EL (cell line): ENCODE measurements at regions not wholly inside any gene's neighbourhood (a gene's known extent, or its start where the extent isn't known, plus 50 kb on each side); places are given as distances from the start of the nearest gene placed in this dataset.

Experiments used
- DNase-seq: peaks from one replicate; pipeline ENCODE4 v3.0.0-alpha.2; 2016

DNA sequence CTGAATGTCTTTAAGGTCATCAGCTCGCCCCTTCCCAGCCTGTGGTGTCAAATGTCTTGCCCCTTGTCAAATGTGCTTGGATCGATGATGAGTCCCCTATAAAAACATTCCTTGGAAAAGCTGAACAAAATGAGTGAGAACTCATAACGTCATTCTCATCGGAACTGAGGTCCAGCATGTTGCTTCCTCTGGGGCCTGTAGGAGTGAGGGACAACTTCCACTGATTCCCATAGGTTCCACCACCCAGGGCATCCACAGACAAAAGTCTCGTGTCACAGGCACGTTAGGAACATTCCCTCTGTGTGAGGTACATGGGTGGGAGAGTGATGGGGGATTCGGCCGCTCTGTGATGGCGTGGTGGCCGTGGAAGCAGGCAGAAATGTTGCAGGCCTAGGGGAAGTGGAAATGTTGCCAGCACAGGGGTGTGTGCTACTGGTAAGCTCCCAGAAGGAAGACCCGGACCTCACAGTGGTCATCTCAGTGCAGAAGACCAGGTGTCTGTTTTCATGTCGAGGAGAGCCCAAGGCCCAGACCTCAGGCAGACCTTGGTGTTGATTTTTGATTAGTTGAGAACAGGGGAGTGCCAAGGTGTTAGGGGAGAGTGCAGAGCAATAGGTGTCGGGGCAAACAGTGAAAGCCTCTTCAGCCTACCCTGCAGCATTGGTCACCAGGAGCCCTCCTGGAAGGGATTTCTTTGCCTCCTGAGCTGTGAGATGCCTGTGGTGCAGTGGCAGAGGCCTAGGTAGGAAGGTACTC, 96.8 kb downstream of the SNRPN start:
- no peak for DNase-seq

DNA sequence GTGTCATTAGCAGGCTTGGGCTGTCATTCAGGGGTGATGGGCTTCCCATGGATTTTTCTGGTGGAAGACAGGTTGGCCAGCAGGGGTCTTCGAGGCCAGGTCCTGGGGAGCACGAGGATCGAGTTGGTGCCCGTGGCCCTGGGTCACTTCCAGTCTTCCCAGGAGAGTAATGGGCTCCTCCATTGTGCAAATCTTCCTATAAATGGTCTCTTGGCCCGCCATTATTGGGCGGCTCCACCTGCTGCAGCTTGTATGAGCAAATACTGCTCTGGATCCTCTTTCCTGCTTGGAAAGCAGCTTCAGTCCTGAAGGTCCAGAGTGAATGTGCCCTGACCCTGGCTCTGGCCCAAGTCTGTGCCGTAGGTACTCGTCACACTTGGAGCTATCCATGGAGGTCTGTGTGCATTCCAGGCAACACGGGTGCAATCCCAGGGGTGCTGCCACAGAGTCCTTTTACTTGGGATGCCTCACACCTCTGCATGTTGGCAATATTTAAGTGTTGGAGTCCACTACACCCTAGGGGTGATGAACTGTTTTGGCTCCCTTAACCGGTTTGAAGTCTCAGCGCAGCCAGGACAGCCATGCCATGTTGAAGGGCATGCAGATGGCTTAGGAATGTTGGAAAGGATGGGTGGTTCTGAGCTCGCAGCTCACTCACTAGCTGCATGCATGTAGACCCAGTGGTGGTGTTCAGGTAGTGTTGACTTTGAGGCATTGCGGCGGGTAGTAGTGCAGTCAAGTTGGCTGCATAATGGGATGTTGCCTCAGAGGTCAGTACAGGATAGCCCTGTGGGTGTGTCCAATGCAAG, 97.6 kb downstream of the SNRPN start:
- no peak for DNase-seq

DNA sequence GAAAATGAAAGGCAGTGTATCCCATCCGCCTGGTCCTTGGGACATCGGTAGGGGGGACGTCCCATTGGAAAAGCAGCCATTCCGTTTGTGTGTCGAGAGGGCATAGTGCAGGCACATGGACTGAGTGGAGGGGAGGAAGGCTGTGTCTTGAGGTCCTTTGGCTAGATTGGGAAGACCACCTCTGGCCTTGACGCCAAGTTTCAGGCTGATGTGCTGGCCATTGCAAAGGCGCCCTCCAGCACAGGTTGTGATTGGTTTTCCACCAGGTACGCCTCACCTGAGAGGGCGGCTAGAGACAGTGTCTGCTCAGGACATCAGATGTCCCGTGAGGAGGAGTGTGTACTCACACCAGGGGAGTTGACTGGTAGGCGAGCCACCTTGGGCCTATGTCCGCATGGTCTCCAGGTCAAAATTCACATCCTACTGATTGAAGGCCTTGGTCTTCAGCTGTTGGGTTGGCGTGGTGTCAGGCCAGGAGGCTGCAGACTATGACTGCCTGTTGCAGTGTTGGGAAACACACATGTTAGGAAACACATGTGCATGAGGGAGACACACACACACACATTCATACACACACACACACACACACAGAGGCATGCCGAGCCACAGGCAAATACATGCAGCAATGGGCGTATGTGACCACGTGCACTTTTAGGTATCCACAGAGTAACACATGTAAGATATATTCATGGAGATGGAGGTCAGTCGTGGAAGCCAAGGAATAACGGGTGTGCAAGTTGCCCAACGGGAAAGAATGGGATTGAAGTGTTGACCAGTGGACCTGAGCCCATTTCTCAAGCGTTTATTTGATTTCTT, 98.4 kb downstream of the SNRPN start:
- no peak for DNase-seq

DNA sequence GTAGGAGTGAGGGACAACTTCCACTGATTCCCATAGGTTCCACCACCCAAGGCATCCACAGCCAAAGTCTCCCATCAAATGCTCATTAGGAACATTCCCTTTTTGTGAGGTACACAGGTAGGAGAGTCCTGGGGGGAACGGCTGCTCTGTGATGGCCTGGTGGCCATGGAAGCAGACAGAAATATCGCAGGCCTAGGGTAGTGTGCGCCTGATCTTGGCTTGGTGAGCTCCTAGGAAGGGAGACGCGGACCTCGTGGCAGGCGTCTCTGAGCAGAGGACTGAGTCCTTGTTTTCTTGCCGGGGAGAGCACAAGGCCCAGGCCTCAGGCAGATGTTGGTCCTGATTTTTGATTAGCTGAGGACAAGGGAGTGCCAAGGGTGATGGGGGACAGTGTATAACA, 99.5 kb downstream of the SNRPN start:
- DNase-seq, result no peak

DNA sequence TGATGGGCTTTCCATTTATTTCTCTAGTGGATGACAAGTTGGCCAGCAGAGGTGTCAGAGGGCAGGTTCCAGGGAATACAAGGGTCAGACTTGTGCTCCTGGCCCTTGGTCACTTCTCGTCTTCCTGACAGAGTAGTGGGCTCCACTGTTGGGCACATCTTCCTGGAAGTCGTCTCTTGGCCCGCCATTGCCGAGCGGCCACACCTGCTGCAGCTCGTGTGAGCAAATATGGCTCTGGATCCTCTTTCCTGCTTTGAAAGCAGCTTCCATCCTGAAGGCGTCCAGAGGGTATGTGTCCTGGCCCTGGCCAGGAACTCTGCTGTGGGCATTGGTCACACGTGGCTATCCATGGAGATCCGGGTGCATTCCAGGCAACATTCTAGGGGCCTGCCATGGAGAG, 100.2 kb downstream of the SNRPN start:
- no peak for DNase-seq

DNA sequence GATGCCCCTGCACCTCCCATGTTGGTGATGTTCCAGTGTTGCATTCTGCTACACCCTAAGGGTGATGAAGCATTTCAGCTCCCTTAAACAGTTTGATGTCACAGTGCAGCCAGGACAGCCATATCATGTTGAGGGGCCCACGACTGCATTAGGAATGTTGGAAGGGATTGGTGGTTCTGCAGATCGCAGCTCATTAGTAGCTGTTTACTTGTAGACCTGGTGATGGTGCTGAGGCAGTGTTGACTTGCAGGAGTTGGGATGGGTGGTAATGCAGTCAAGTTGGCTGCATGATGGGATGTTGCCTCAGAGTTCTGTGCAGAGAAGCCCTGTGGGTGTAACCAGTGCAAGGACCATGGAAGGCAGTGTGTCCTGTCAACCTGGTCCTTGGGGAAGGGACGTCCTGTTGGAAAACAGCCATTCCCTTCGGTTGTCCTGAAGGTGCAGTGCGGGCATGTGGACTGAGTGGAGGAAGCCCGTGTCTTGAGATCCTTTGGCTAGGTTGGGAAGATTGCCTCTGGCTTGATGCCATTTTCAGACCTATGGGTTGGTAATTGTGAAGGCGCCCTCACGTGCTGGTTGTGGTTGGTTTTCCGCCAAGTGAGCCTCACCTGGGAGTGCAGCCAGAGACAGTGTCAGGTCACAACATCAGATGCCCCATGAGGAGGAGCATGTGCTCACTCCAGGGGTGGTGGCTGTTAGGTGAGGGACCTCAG, 100.7 kb downstream of the SNRPN start:
- no peak for DNase-seq

DNA sequence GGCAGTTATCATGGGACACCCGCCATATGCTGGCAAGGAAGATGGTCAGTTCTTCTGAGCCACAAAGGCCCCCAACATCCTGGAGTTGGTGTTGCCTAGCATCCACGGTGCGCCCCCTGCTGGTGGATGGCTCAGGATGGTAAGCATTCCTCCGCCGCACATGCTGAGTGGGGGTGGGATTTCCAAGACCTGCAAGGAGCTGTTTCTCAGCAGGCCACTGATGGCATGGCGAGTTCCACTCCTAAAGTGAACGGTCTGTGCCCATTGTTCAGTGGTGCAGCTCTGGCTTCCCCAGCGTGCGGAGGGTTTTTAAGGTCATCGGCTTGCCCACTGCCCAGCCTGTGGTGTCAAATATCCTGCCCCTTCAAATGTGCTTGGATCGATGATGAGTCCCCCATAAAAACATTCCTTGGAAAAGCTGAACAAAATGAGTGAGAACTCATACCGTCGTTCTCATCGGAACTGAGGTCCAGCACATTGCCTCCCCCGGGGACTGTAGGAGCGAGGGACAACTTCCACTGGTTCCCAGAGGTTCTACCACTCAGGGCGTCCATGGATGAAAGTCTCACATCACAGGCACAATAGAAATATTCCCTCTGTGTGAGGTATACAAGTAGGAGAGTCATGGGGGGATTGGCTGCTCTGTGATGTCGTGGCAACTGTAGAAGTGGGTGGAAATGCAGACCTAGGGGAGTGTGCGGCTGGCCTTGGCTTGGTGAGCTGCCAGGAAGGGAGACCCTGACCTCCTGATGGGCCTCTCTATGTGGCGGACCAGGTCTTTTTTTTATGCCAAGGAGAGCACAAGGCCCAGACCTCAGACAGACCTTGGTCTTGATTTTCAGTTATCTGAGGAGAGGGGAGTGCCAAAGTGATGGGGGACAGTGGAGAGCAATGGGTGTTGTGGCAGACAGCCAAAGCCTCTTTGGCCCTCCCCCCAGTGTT, 102.0 kb downstream of the SNRPN start:
- DNase-seq, result no peak

DNA sequence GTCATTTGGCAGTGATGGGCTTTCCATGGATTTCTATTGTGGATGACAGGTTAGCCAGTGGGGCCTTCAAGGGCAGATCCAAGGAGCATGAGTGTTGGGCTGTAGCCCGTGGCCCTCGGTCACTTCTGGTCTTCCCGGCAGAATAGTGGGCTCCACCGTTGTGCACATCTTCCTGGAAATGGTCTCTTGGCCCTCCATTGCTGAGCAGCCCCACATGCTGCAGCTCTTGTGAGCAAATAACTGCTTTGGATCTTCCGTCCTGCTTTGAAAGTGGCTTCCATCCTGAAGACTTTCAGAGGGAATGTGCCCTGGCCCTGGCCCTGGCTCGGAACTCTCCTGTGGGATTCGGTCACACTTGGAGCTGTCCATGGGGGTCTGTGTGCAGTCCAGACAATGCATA, 102.8 kb downstream of the SNRPN start:
- no peak for DNase-seq

DNA sequence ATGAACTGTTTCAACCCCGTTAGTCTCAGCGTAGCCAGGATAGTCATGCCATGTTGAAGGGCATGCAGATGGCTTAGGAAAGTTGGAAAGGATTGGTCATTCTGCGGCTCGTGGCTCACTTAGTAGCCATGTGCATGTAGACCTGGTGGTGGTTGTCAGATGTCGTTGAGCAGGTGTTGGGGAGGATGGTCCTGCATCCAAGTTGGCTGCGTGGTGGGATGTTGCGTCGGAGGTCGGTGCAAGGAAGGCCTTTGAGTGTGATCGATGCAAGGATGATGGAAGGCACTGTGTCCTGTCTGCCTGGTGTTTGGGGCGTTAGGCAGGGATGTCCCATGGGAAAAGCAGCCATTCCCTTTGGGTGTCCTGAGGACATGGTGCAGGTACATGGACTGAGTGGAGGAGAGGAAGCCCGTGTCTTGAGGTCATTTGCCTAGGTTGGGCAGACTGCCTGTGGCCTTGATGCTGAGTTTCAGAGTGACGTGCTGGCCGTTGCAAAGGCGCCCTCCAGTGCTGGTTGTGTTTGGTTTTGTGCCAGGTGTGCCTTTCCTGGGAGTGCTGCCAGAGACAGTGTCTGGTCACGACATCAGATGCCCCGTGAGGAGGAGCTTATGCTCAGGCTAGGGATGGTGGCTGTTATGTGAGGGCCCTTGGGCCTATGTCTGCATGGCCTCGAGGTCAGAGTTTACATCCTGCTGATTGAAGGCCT, 103.4 kb downstream of the SNRPN start:
- DNase-seq, result no peak

DNA sequence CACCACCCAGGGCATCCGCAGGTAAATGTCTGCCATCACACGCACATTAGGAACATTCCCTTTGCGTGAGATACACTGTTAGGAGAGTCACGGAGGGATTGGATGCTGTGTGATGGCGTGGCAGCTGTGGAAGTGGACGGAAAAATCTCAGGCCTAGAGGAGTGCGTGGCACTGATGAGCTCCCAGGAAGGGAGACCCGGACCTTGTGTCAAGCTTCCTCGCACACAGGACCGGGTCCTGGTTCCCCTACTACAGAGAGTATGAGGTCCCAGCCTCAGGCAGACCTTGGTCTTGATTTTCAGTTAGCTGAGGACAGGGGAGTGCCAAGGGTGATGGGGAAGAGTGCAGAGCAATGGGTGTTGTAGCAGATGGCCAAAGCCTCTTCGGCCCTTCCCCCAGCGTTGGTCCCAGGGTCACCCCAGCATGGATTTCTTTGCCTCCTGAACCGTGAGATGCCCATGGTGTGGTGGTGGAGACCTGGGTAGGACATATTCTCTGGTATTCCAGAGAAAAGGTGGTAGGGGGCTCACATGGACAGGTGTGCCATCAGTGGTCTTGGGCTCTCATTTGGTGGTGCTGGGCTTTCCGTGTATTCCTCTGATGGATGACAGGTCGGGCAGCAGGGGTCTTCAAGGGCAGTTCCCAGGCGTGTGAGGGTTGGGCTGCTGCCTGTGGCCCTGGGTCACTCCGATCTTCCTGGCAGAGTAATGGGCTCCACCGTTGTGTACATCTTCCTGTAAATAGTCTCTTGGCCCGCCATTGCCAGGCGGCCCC, 105.1 kb downstream of the SNRPN start:
- DNase-seq, result no peak

DNA sequence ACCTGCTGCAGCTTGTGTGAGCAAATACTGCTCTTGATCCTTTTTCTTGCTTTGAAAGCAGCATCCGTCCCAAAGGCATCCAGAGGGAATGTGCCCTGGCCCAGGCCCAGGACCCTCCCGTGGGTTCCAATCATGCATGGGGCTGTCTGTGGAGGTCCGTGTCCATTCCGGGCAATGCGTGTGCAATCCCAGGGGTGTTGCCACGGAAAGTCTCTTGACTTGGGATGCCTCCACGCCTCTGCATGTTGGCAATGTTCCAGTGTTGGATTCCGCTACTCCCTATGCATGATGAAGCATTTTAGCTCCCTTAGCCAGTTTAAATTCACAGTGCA, 105.7 kb downstream of the SNRPN start:
- DNase-seq, result no peak

DNA sequence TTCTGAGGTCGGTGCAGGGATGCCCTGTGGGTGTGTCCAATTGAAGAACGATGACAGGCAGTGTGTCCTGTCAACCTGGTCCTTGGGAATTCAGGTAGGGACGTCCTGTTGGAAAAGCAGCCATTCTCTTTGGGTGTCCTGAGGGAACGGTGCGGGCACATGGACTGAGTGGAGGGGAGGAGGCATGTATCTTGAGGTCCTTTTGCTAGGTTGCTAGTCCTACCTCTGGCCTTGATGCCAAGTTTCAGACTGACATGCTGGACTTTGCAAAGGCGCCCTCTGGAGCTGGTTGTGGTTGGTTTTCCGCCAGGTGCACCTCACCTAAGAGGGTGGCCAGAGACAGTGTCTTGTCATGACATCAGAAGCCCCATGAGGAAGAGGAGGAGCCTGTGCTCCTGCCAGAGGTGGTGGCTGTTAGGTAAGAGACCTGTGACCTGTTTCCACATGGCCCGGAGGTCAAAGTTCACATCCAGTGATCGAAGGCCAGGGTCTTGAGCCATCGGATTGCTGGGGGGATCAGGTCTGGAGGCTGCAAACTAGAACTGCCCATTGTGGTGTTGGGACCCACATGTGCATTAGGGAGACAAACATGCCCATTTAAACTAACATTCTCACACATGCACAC, 106.3 kb downstream of the SNRPN start:
- DNase-seq, result no peak

DNA sequence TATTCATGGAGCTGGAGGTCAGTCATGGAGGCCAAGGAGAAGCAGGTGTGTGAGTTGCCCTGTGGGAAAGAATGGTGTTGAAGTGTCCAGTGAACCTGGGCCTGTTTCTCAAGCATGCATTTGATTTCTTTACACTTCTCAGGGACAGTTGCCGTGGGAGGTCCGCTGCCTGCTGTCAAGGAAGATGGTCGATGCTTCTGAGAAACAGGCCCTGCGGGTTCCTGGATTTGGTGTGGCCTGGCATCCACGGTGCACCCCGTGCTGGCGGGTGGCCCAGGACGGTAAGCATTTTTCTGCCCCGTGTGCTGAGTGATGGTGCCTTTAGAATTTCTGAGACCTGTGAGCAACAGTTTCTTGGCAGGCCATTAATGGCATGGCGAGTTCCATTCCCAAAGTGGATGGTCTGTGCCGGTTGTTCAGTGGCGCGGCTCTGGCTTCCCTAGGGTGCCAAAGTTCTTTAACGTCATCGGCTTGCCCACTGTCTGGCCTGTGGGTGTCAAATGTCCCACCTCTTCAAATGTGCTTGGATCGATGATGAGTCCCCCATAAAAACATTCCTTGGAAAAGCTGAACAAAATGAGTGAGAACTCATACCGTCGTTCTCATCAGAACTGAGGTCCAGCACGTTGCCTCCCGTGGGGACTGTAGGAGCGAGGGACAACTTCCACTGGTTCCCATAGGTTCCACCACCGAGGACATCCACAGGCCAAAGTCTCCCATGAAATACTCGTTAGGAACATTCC, 107.2 kb downstream of the SNRPN start:
- DNase-seq, result no peak

DNA sequence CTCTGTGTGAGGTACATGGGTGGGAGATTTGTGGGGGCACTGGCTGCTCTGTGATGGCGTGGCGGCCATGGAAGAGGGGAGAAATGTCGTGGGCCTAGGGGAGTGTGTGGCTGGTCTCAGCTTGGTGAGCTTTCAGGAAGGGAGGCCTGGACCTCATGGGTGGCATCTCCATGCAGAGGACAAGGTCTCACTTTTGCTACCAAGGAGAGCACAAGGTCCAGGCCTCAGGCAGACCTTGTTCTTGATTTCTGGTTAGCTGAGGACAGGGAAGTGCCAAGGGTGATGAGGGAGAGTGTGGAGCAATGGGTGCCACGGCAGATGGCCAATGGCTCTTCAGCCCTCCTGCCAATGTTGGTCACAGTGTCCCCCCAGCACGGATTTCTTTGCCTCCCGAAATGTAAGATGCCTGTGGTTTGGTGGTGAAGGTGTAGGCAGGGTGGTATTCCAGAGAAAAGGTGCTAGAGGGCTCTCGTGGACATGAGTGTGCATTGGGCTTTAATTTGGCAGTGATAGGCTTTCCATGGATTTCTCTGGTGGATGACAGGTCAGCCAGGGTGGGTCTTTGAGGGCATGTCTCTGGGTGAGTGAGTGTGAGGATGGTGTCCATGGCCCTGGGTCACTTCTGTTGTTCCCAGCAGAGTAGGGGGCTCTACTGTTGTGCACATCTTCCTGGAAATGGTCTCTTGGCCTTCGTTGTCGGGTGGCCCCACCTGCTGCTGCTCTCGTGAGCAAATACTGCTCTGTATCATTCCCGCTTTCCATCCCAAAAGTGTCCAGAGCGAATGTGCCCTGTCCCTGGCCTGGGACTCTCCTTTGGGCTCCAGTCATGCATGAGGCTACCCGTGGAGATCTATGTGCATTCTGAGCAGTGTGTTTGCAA, 108.0 kb downstream of the SNRPN start:
- DNase-seq, result no peak

DNA sequence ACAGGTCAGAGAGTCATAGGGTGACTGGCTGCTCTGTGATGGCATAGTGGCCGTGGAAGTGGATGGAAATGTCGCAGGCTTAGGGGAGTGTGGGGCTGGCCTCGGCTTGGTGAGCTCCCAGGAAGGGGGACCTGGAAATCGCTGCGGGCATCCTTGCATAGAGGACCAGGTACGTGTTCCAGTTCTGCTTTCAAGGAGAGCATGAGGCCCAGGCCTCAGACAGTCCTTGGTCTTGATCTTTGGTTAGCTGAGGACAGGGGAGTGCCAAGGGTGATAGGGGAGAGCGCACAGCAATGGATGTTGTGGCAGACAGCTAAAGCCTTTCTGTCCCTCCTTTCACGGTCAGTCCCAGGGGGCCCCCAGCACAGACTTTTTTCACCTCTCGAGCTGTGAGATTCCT, 110.5 kb downstream of the SNRPN start:
- no peak for DNase-seq

DNA sequence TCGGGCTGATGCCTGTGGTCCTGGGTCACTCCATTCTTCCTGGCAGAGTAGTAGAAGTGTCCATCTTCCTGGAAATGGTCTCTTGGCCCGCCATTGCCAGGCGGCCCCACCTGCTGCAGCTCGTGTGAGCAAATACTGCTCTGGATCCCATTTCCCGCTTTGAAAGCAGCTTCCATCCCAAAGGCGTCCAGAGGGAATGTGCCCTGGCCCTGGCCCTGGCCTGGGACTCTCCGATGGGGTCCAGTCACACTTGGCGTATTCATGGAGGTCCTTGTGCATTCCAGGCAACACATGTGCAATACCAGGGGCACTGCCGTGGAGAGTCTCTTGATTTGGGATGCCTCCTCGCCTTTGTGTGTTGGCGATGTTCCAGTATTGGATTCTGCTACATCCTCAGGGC, 111.1 kb downstream of the SNRPN start:
- DNase-seq, result no peak

DNA sequence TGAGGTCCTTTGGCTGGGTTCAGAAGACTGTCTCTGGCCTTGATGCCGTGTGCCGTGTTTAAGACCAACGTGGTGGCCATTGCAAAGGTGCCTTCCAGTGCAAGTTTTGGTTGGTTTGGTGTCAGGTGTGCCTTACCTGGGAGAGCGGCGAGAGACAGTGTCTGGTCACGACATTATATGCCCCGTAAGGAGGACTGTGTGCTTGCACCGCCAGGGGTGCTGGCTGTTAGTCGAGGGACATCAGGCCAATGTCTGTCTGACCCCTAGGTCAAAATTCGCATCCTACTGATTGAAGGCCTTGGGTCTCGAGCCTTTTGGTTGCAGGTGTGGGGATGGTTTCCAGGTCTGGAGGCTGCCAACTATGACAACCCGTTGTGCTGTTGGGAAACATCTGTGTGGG, 111.9 kb downstream of the SNRPN start:
- DNase-seq, result no peak

DNA sequence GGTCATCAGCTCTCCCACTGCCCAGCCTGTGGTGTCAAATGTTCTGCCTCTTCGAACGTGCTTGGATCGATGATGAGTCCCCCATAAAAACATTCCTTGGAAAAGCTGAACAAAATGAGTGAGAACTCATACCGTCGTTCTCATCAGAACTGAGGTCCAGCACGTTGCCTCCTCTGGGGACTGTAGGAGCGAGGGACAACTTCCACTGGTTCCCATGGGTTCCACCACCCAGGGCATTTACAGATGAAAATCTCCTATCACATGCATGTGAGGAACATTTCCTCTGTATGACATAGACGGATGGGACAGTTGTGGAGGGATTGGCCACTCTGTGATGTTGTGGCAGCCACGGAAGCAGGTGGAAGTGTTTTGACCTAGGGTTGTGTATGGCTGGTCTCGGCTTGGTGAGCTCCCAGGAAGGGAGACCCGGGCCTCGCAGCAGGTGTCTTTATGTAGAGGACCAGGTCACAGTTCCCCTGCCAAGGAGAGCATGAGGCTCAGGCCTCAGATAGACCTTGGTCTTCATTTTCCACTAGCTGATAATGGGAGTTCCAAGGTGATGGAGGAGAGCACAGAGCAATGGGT, 113.0 kb downstream of the SNRPN start:
- no peak for DNase-seq
